ENCODE measurements at regions not wholly inside any gene's neighbourhood (a gene's known extent, or its start where the extent isn't known, plus 50 kb on each side); places are given as distances from the start of the nearest gene placed in this dataset.

DNA sequence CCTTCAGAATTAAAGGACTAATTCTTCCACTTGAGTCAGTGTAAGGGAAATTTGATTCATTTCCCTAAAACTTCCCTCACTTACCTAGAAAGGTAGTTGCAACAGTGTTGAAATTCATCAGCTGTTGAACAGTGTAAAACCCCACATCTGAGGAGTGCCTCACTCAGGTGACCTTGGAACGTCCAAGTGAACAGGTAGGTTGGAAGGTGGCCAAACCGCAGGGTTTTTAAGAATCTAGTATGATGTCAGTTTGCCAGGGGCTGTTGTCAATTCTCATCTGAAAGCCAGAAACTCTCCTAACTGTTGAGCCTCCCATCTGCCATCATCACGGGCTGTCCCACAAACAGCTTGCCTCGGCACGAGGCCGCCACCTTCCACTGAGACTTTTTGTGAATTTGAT lies 105.7 kb downstream of the TMEM174 start:
- TF ChIP-seq POLR2AphosphoS5 (IDR thresholded peaks at IDR 0.05; ENCODE audit: low read depth) = no peak
- TF ChIP-seq, protein P1, sequence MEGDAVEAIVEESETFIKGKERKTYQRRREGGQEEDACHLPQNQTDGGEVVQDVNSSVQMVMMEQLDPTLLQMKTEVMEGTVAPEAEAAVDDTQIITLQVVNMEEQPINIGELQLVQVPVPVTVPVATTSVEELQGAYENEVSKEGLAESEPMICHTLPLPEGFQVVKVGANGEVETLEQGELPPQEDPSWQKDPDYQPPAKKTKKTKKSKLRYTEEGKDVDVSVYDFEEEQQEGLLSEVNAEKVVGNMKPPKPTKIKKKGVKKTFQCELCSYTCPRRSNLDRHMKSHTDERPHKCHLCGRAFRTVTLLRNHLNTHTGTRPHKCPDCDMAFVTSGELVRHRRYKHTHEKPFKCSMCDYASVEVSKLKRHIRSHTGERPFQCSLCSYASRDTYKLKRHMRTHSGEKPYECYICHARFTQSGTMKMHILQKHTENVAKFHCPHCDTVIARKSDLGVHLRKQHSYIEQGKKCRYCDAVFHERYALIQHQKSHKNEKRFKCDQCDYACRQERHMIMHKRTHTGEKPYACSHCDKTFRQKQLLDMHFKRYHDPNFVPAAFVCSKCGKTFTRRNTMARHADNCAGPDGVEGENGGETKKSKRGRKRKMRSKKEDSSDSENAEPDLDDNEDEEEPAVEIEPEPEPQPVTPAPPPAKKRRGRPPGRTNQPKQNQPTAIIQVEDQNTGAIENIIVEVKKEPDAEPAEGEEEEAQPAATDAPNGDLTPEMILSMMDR (conservative IDR thresholded peaks at IDR 0.05; ENCODE audit: low read depth in 2 of 2) = no peak
- TF ChIP-seq EZH2 (IDR thresholded peaks at IDR 0.05; ENCODE audit: low read depth, unreplicated experiment) = no peak
- TF ChIP-seq, protein P2, sequence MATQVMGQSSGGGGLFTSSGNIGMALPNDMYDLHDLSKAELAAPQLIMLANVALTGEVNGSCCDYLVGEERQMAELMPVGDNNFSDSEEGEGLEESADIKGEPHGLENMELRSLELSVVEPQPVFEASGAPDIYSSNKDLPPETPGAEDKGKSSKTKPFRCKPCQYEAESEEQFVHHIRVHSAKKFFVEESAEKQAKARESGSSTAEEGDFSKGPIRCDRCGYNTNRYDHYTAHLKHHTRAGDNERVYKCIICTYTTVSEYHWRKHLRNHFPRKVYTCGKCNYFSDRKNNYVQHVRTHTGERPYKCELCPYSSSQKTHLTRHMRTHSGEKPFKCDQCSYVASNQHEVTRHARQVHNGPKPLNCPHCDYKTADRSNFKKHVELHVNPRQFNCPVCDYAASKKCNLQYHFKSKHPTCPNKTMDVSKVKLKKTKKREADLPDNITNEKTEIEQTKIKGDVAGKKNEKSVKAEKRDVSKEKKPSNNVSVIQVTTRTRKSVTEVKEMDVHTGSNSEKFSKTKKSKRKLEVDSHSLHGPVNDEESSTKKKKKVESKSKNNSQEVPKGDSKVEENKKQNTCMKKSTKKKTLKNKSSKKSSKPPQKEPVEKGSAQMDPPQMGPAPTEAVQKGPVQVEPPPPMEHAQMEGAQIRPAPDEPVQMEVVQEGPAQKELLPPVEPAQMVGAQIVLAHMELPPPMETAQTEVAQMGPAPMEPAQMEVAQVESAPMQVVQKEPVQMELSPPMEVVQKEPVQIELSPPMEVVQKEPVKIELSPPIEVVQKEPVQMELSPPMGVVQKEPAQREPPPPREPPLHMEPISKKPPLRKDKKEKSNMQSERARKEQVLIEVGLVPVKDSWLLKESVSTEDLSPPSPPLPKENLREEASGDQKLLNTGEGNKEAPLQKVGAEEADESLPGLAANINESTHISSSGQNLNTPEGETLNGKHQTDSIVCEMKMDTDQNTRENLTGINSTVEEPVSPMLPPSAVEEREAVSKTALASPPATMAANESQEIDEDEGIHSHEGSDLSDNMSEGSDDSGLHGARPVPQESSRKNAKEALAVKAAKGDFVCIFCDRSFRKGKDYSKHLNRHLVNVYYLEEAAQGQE (IDR thresholded peaks at IDR 0.05; ENCODE audit: unreplicated experiment) = no peak
- TF ChIP-seq ZNF331 (CRISPR knock-in tag; IDR thresholded peaks at IDR 0.05; ENCODE audit: low read depth) = no peak
- no peak for TF ChIP-seq CREB1 (CRISPR knock-in tag; IDR thresholded peaks at IDR 0.05; ENCODE audit: low read depth)
